NCI-H748 (cell line): ENCODE measurements at regions not wholly inside any gene's neighbourhood (a gene's known extent, or its start where the extent isn't known, plus 50 kb on each side); places are given as distances from the start of the nearest gene placed in this dataset.

Source experiments
- DNase-seq: peaks from one replicate; lab custom pipeline; 2025; ENCODE audit not compliant: unreplicated experiment; lab: John Stamatoyannopoulos, UW

- no peak for DNase-seq
These were observed 143.8 kb upstream of the VCX2 start for GRCh38 chrX:8314881-8315280.

GRCh38 chrX:8319359-8319758, 145.3 kb upstream of the VCX3B start:
- peak; percentile 40 for DNase-seq

- no peak for DNase-seq
These were observed 141.3 kb upstream of the VCX3B start for GRCh38 chrX:8323356-8323755.

- peak; percentile 12 for DNase-seq
These were observed 122.6 kb upstream of the VCX3B start for GRCh38 chrX:8341814-8342590.

GRCh38 chrX:8345473-8345872, 119.2 kb upstream of the VCX3B start:
- no peak for DNase-seq

- no peak for DNase-seq
These were observed 118.6 kb upstream of the VCX3B start for GRCh38 chrX:8346060-8346459.

GRCh38 chrX:8346892-8347291, 117.7 kb upstream of the VCX3B start:
- DNase-seq, result no peak

- no peak for DNase-seq
These were observed 114.7 kb upstream of the VCX3B start for GRCh38 chrX:8349816-8350544.

- DNase-seq, result no peak
These were observed 106.3 kb upstream of the VCX3B start for GRCh38 chrX:8358302-8358701.

GRCh38 chrX:8364369-8365141, 100.1 kb upstream of the VCX3B start:
- DNase-seq, result peak; percentile 81

- DNase-seq, result no peak
These were observed 98.1 kb upstream of the VCX3B start for GRCh38 chrX:8366481-8366880.

- no peak for DNase-seq
These were observed 90.4 kb upstream of the VCX3B start for GRCh38 chrX:8374041-8374825.

- DNase-seq, result no peak
These were observed 87.6 kb upstream of the VCX3B start for GRCh38 chrX:8377041-8377440.

- DNase-seq, result no peak
These were observed 73.9 kb upstream of the VCX3B start for GRCh38 chrX:8390771-8391170.

- DNase-seq, result no peak
These were observed 60.6 kb upstream of the VCX3B start for GRCh38 chrX:8403988-8404387.

- peak; percentile 5 for DNase-seq
These were observed 60.2 kb upstream of the VCX3B start for GRCh38 chrX:8404471-8404870.

- no peak for DNase-seq
These were observed 59.7 kb upstream of the VCX3B start for GRCh38 chrX:8404926-8405325.

- peak; percentile 30 for DNase-seq
These were observed 59.0 kb upstream of the VCX3B start for GRCh38 chrX:8405631-8406030.

GRCh38 chrX:8413279-8413678, 51.4 kb upstream of the VCX3B start:
- DNase-seq, result no peak
